HepG2 (cell line): ENCODE measurements at regions not wholly inside any gene's neighbourhood (a gene's known extent, or its start where the extent isn't known, plus 50 kb on each side); places are given as distances from the start of the nearest gene placed in this dataset.

Source experiments
- ATAC-seq: fragments of 200-7000 bp; cut with Tn5 transposase; 3 replicates; pipeline ENCODE4 v1.9.1; 2020; ENCODE audit warnings: mild to moderate bottlenecking, moderate library complexity
- BruUV-seq: library from RNA; stranded (reverse); fragments of 400-500 nt; replicated peaks from 2 replicates; lab custom pipeline; 2021; lab: Mats Ljungman, UMichigan
- CTCF ChIA-PET: fragments of 300-600 bp; formaldehyde crosslinking; extraction: SDS; loops from one replicate; lab custom pipeline; 2021; ENCODE audit warnings: low total read pairs, inconsistent platforms, low intra/inter-chr PET ratio; lab: Yijun Ruan, JAX
- POLR2A ChIA-PET: fragments of 350-600 bp; sonication (Branson Sonifier 250); formaldehyde crosslinking; loops from one replicate; lab custom pipeline; 2020; ENCODE audit warnings: antibody characterized with exemption, inconsistent platforms; lab: Yijun Ruan, JAX
- DNase-seq: peaks from one replicate; pipeline ENCODE4 v3.0.0-alpha.2; 2015; ENCODE audit warnings: low spot score
- FAIRE-seq: peaks from 3 replicates; lab custom pipeline; 2011; peaks lifted over from hg19 to GRCh38; lab: Jason Lieb, UNC
- H2AFZ ChIP-seq: one replicate; pipeline ENCODE4 v1.6.1; 2011; ENCODE audit warnings: low read length, inconsistent platforms
- H3K27ac ChIP-seq: fragments of 300-600 bp; 3 replicates; pipeline ENCODE4 v1.8.0; 2011; ENCODE audit warnings: mixed run types, mild to moderate bottlenecking, mixed read lengths, low read length, inconsistent platforms; ENCODE audit not compliant: insufficient read depth; ENCODE audit errors: extremely low read length
- H3K27me3 ChIP-seq, 2 experiments: fragments of 200-600 bp in 1 of 2; 2 replicates in 1 of 2; 3 replicates in 1 of 2; pipeline versions ENCODE4 v1.6.0 to v1.8.0; 2011; ENCODE audit warnings: low read length in 2 of 2, mild to moderate bottlenecking in 2 of 2, moderate library complexity in 2 of 2, inconsistent platforms in 1 of 2; ENCODE audit not compliant: insufficient read depth in 2 of 2, control insufficient read depth in 1 of 2
- H3K36me3 ChIP-seq, 2 experiments: fragments of 200-600 bp in 1 of 2; replicated peaks in 1 of 2; 2 replicates in 1 of 2; 3 replicates in 1 of 2; pipeline versions ENCODE4 v1.5.1 to v1.8.0; 2011; ENCODE audit warnings: low read length in 2 of 2, inconsistent platforms in 1 of 2; ENCODE audit not compliant: insufficient read depth in 2 of 2, control insufficient read depth in 1 of 2
- H3K4me1 ChIP-seq: 2 replicates; pipeline ENCODE4 v1.5.1; 2012; ENCODE audit warnings: low read length, inconsistent platforms; ENCODE audit not compliant: insufficient read depth
- H3K4me2 ChIP-seq: 2 replicates; pipeline ENCODE4 v1.6.0; 2011; ENCODE audit warnings: low read depth, low read length, inconsistent platforms
- H3K4me3 ChIP-seq, 3 experiments: fragments of 200-600 bp in 1 of 3; sonication (generic), shearing (Covaris generic) in 1 of 3; replicated peaks in 1 of 3; 2 replicates each; pipeline ENCODE4 v1.5.1; 2011 to 2016; ENCODE audit warnings: low read length in 3 of 3, inconsistent platforms in 2 of 3, low read depth in 2 of 3, mild to moderate bottlenecking in 2 of 3, control low read depth in 1 of 3, mixed read lengths in 1 of 3; ENCODE audit not compliant: insufficient read depth in 1 of 3
- H3K79me2 ChIP-seq: one replicate; pipeline ENCODE4 v1.6.1; 2011; ENCODE audit warnings: low read length, inconsistent platforms; ENCODE audit not compliant: insufficient read depth
- H3K9ac ChIP-seq: 2 replicates; pipeline ENCODE4 v1.6.0; 2011; ENCODE audit warnings: mild to moderate bottlenecking, low read depth, low read length, inconsistent platforms; ENCODE audit not compliant: insufficient read depth
- H3K9me3 ChIP-seq: 2 replicates; pipeline ENCODE4 v1.5.1; 2012; ENCODE audit warnings: mild to moderate bottlenecking, low read length
- H4K20me1 ChIP-seq: 2 replicates; pipeline ENCODE4 v1.6.0; 2011; ENCODE audit warnings: inconsistent platforms, mild to moderate bottlenecking, low read length, moderate library complexity; ENCODE audit not compliant: insufficient read depth
- ATF5 ChIP-seq: sonication (generic); formaldehyde crosslinking; IDR thresholded peaks from 2 replicates; pipeline ENCODE4 v1.4.0; 2020; ENCODE audit warnings: mild to moderate bottlenecking, low read depth, missing genetic modification reagents
- BCL6 ChIP-seq: IDR thresholded peaks from 2 replicates; pipeline ENCODE4 v1.6.1; 2016; ENCODE audit warnings: missing genetic modification reagents, missing compliant biosample characterization
- CC2D1A ChIP-seq: sonication (generic); formaldehyde crosslinking; IDR thresholded peaks from 2 replicates; pipeline ENCODE4 v1.8.1; 2023; ENCODE audit warnings: mild to moderate bottlenecking, missing genetic modification reagents
- CERS6 ChIP-seq: sonication (generic); formaldehyde crosslinking; IDR thresholded peaks from 2 replicates; pipeline ENCODE4 v1.5.0; 2020; ENCODE audit warnings: missing genetic modification reagents
- GTF3A ChIP-seq: sonication (generic); formaldehyde crosslinking; conservative IDR thresholded peaks from 2 replicates; pipeline ENCODE4 v1.4.0; 2020; ENCODE audit warnings: mild to moderate bottlenecking, missing genetic modification reagents
- HOXA9 ChIP-seq: sonication (generic); formaldehyde crosslinking; IDR thresholded peaks from 2 replicates; pipeline ENCODE4 v1.8.1; 2022; ENCODE audit warnings: missing genetic modification reagents, mild to moderate bottlenecking, moderate library complexity, borderline replicate concordance
- KDM2A ChIP-seq: sonication (generic); formaldehyde crosslinking; IDR thresholded peaks from 2 replicates; pipeline ENCODE4 v1.4.0; 2020; ENCODE audit warnings: low read depth, missing genetic modification reagents, borderline replicate concordance
- NR2F1 ChIP-seq, 2 experiments: fragments of 450-650 bp in 1 of 2; formaldehyde crosslinking in 1 of 2; IDR thresholded peaks; 2 replicates each; pipeline versions ENCODE4 v1.5.0 to v1.6.1; 2016 to 2020; ENCODE audit warnings: mild to moderate bottlenecking in 1 of 2, missing compliant biosample characterization in 1 of 2, missing genetic modification reagents in 1 of 2, moderate library complexity in 1 of 2
- NR2F6 ChIP-seq, 2 experiments: IDR thresholded peaks; 2 replicates each; pipeline ENCODE4 v1.6.1; 2016; ENCODE audit warnings: antibody characterized with exemption in 1 of 2, mild to moderate bottlenecking in 1 of 2
- PHF5A ChIP-seq: IDR thresholded peaks from one replicate; pipeline ENCODE4 v1.6.1; 2018; ENCODE audit warnings: low read depth, missing genetic modification reagents; ENCODE audit not compliant: unreplicated experiment
- SALL2 ChIP-seq: sonication (generic); formaldehyde crosslinking; IDR thresholded peaks from 2 replicates; pipeline ENCODE4 v1.8.1; 2023; ENCODE audit warnings: mild to moderate bottlenecking, missing genetic modification reagents, inconsistent platforms
- SETDB1 ChIP-seq: sonication (generic); formaldehyde crosslinking; IDR thresholded peaks from 2 replicates; pipeline ENCODE4 v1.5.1; 2020; ENCODE audit warnings: missing genetic modification reagents, mild to moderate bottlenecking, borderline replicate concordance
- TBX2 ChIP-seq: sonication (generic); formaldehyde crosslinking; IDR thresholded peaks from 2 replicates; pipeline ENCODE4 v1.5.0; 2020; ENCODE audit warnings: missing genetic modification reagents, mild to moderate bottlenecking, borderline replicate concordance
- TCF12 ChIP-seq, 2 experiments: fragments of 450-650 bp in 1 of 2; sonication (generic) in 1 of 2; formaldehyde crosslinking in 1 of 2; IDR thresholded peaks; 2 replicates each; pipeline versions ENCODE4 v1.6.1 to v1.8.0; 2017 to 2022; ENCODE audit warnings: antibody characterized with exemption in 1 of 2, mild to moderate bottlenecking in 1 of 2, missing genetic modification reagents in 1 of 2, moderate library complexity in 1 of 2
- ZNF292 ChIP-seq: sonication (generic); formaldehyde crosslinking; IDR thresholded peaks from 2 replicates; pipeline ENCODE4 v1.8.1; 2022; ENCODE audit warnings: mild to moderate bottlenecking, low read depth, missing genetic modification reagents, borderline replicate concordance
- ZNF343 ChIP-seq: sonication (generic); formaldehyde crosslinking; IDR thresholded peaks from 2 replicates; pipeline ENCODE4 v1.4.0; 2020; ENCODE audit warnings: mild to moderate bottlenecking, missing genetic modification reagents
- ZNF354B ChIP-seq: sonication (generic); formaldehyde crosslinking; IDR thresholded peaks from 2 replicates; pipeline ENCODE4 v1.8.0; 2022; ENCODE audit warnings: mild to moderate bottlenecking, missing genetic modification reagents
- ZNF660 ChIP-seq: sonication (generic); formaldehyde crosslinking; IDR thresholded peaks from 2 replicates; pipeline ENCODE4 v1.5.1; 2020; ENCODE audit warnings: mild to moderate bottlenecking, low read depth, missing genetic modification reagents, borderline replicate concordance
- ZNF7 ChIP-seq: IDR thresholded peaks from 2 replicates; pipeline ENCODE4 v1.6.1; 2016; ENCODE audit warnings: missing biosample characterization, missing genetic modification reagents
- WGBS: methylation state at CpG from one replicate; pipeline ENCODE4 v1.1.6; 2017; ENCODE audit warnings: low lambda C conversion rate; 5-methylcytosine and 5-hydroxymethylcytosine counted together
- in situ Hi-C: cut with HindIII; loops from 2 replicates; pipeline ENCODE4 v1.10.0; 2017; ENCODE audit warnings: low pct_unique_long_range_greater_than_20kb; ENCODE audit not compliant: extremely low pct_ligation_motif_present
- intact Hi-C: fragments of 100-400 bp; cut with micrococcal nuclease; formaldehyde crosslinking; loops from one replicate; pipeline ENCODE4 v1.10.0; 2022; ENCODE audit not compliant: unreplicated experiment
- TF ChIP-seq, protein P1 (sequence below): IDR thresholded peaks from 2 replicates; pipeline ENCODE4 v1.6.1; 2018; ENCODE audit warnings: missing genetic modification reagents, mild to moderate bottlenecking, missing compliant biosample characterization

- 46% methylated on average over 11 of the region's 11 CpGs for WGBS
- TF ChIP-seq TCF12 (IDR thresholded peaks at IDR 0.05) (no peak), TCF12 (CRISPR knock-in tag; IDR thresholded peaks at IDR 0.05) (peak; percentile 92), TBX2 (CRISPR knock-in tag) (peak; percentile 98), PHF5A (CRISPR knock-in tag) (peak; percentile 85), CC2D1A (CRISPR knock-in tag) (no peak), ATF5 (CRISPR knock-in tag) (no peak), ZNF660 (CRISPR knock-in tag) (peak; percentile 58; the same call in 1 of the 2 replicates), ZNF292 (peak; percentile 93), KDM2A (CRISPR knock-in tag) (peak; percentile 42; the same call in 1 of the 2 replicates), ZNF354B (CRISPR knock-in tag) (0 out of 2 replicates have a peak, but pooled peaks have one; percentile 20), SALL2 (peak; percentile 56; the same call in 1 of the 2 replicates), BCL6 (peak; percentile 50), NR2F6 (IDR thresholded peaks at IDR 0.05) (peak; percentile 61), NR2F6 (CRISPR knock-in tag; IDR thresholded peaks at IDR 0.05) (peak; percentile 71), GTF3A (no peak), ZNF343 (peak; percentile 60; the same call in 1 of the 2 replicates), SETDB1 (CRISPR knock-in tag) (no peak), ZNF7 (CRISPR knock-in tag) (no peak), NR2F1 (CRISPR knock-in tag; IDR thresholded peaks at IDR 0.05) (peak in 1 of 2 experiments; percentile 36; a peak in 1 of 4 replicates), CERS6 (CRISPR knock-in tag) (no peak), HOXA9 (CRISPR knock-in tag) (no peak)
- TF ChIP-seq, protein P1, sequence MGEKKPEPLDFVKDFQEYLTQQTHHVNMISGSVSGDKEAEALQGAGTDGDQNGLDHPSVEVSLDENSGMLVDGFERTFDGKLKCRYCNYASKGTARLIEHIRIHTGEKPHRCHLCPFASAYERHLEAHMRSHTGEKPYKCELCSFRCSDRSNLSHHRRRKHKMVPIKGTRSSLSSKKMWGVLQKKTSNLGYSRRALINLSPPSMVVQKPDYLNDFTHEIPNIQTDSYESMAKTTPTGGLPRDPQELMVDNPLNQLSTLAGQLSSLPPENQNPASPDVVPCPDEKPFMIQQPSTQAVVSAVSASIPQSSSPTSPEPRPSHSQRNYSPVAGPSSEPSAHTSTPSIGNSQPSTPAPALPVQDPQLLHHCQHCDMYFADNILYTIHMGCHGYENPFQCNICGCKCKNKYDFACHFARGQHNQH (CRISPR knock-in tag), result peak; percentile 95
These were observed 300.6 kb downstream of the SOX9 start for GRCh38 chr17:72421128-72422092.

More at GRCh38 chr17:72421128-72422092, 300.6 kb downstream of the SOX9 start:
- peaks cover 86% of the 10 kb centered on the region for H3K4me1 ChIP-seq
- in situ Hi-C loops (no loop called here), intact Hi-C loops (loop anchor here (2.0 to 5.0 kb wide), 2 partner anchors 46 to 97 kb away; no protein-coding TSS in a partner anchor)
- peak overlapping the region in 1 of 3 experiments; percentile 31; a peak in 2 of 6 replicates for H3K4me3 ChIP-seq
- ATAC-seq (peak; percentile 91), DNase-seq (peak; percentile 99), FAIRE-seq (peak; percentile 93)
- H3K27ac ChIP-seq, result peak overlapping the region; percentile 83
- peak overlapping the region; percentile 77 for H3K9ac ChIP-seq
- BruUV-seq, result TSS peak; percentile 64
- H4K20me1 ChIP-seq, result no peaks in the 10 kb centered on the region
- H3K79me2 ChIP-seq, result peaks cover 72% of the 10 kb centered on the region
- ChIA-PET CTCF (no interaction called here), POLR2A (interaction anchor here (0.6 to 4.2 kb wide), 18 partner anchors 9 to 423 kb away, joined by 3 to 81 read pairs (median 4); partner anchors contain the start of gene SOX9)
- peaks cover 22% of the 10 kb centered on the region for H3K9me3 ChIP-seq
- H3K27me3 ChIP-seq, result no peaks in the 10 kb centered on the region
- H3K36me3 ChIP-seq, result peaks cover 15 to 39% of the 10 kb centered on the region in 2 experiments
- peak overlapping the region; percentile 59 for H3K4me2 ChIP-seq
- H2AFZ ChIP-seq, result no peak overlapping the region
